Activated naive CD8-positive, alpha-beta T cell treated with anti-CD3 and anti-CD28 coated beads, Interleukin-2, amount 50 U/mL, for 24 hours (primary cell): ENCODE measurements at regions not wholly inside any gene's neighbourhood (a gene's known extent, or its start where the extent isn't known, plus 50 kb on each side); places are given as distances from the start of the nearest gene placed in this dataset.

Experiments used
- ATAC-seq: fragments of 150-1000 bp; cut with Tn5 transposase; one replicate; pipeline ENCODE4 v1.10.0; 2021
- DNase-seq: peaks from one replicate; pipeline ENCODE4 v3.0.0; 2021
- H3K27ac Mint-ChIP-seq: one replicate; pipeline ENCODE4 v1.8.0; 2021; ENCODE audit warnings: mild to moderate bottlenecking, mixed read lengths
- H3K27me3 Mint-ChIP-seq: one replicate; pipeline ENCODE4 v1.8.0; 2021; ENCODE audit warnings: mixed read lengths
- H3K36me3 Mint-ChIP-seq: one replicate; pipeline ENCODE4 v1.8.0; 2021; ENCODE audit warnings: low read depth, mixed read lengths
- H3K4me1 Mint-ChIP-seq: one replicate; pipeline ENCODE4 v1.8.0; 2021; ENCODE audit warnings: mixed read lengths
- H3K4me3 Mint-ChIP-seq: one replicate; pipeline ENCODE4 v1.8.0; 2021; ENCODE audit warnings: mild to moderate bottlenecking, moderate library complexity, mixed read lengths
- H3K9me3 Mint-ChIP-seq: one replicate; pipeline ENCODE4 v1.8.0; 2021; ENCODE audit warnings: mixed read lengths

DNA sequence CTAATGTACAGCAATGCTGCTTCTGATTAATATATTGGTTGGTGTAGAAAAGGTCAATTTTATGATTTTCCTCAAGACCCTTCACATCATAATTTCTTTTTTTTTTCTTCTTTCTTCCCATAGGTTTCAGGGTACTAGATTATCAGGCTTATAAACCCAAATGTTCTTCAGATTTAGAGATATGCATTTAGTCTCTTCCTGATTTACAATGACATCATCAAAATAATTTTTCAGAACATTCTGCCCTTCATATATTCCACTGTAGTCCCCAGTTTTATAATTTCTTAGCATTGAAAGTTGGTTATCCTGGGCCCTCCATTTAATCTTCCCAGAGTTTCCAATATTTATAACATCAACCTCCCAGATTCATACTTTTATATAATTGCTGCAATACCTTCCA lies 226.7 kb upstream of the LRFN5 start:
- Mint-ChIP-seq H3K4me3 (no peak overlapping the region), H3K4me1 (no peaks in the 10 kb centered on the region), H3K27me3 (no peaks in the 10 kb centered on the region), H3K9me3 (peaks cover 3% of the 10 kb centered on the region), H3K36me3 (no peaks in the 10 kb centered on the region), H3K27ac (no peak overlapping the region)
- DNase-seq: no peak
- ATAC-seq: no peak

DNA sequence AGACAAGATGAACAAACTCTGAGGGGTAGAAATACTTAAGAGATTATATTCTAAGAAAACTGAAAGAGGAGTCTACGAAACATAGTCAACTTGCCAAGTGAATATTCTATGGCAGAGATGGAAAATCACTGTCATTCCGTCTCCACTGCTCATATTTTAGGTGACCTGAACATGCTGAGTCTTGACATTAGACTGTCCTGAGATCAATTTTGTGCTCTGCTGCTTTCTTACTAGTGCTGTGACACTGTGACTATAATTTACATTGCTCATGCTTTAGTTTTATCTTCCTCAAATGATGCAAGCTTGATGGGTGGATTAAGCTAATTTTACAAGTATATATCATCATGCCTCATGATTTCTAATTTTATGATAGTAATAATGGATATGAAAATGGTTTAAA lies 228.2 kb upstream of the LRFN5 start:
- no peak for ATAC-seq
- H3K4me1 Mint-ChIP-seq: no peaks in the 10 kb centered on the region

DNA sequence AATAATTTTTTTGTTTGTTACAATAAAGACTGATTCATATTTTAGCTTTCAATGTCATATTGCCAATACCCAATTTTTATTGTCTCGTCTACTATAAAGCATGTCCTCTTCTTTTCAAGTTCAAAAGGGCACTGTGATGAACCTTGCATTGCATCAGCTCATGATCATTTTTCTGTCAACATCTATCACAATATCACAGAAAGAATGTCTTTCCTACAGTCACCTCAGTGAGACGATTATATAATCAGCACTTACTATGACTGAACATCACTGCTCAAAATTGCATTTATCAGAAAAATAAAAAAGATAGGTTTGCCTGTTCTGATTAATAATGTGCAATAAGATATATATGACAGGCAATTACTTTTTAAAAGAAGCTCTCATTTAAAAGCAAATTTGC lies 228.7 kb upstream of the LRFN5 start:
- DNase-seq: no peak
- ATAC-seq: no peak
- Mint-ChIP-seq H3K9me3 (peaks cover 7% of the 10 kb centered on the region), H3K27me3 (no peaks in the 10 kb centered on the region), H3K4me3 (no peak overlapping the region), H3K36me3 (no peaks in the 10 kb centered on the region), H3K4me1 (no peaks in the 10 kb centered on the region), H3K27ac (no peak overlapping the region)

More for the DNA sequence above, 228.2 kb upstream of the LRFN5 start:
- no peaks in the 10 kb centered on the region for H3K36me3 Mint-ChIP-seq
- no peak overlapping the region for H3K4me3 Mint-ChIP-seq
- H3K27me3 Mint-ChIP-seq: no peaks in the 10 kb centered on the region
- H3K27ac Mint-ChIP-seq: no peak overlapping the region
- no peak for DNase-seq
- peaks cover 7% of the 10 kb centered on the region for H3K9me3 Mint-ChIP-seq

DNA sequence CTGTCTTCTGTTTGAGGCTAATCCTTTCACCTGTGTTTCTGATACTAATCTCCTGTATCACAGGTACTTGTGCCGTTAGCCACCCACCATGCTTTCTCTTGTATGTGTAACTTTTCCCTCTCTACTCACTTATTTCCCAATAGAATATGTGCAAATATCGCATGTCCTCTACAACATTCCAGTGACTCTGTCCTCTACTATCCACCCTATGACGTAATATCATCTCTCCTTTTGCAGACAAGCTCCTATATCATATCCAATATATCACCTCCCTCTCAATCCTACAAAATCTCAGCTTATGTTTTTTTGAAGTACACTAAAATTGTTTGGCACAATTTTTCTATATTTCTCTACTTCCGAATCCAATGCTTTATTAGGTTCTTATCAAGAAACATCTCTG lies 232.6 kb upstream of the LRFN5 start:
- peaks cover 7% of the 10 kb centered on the region for H3K9me3 Mint-ChIP-seq
- H3K27ac Mint-ChIP-seq: no peak overlapping the region
- no peaks in the 10 kb centered on the region for H3K27me3 Mint-ChIP-seq
- H3K4me1 Mint-ChIP-seq: no peaks in the 10 kb centered on the region
- no peaks in the 10 kb centered on the region for H3K36me3 Mint-ChIP-seq
- no peak for DNase-seq
- H3K4me3 Mint-ChIP-seq: no peak overlapping the region
- no peak for ATAC-seq

DNA sequence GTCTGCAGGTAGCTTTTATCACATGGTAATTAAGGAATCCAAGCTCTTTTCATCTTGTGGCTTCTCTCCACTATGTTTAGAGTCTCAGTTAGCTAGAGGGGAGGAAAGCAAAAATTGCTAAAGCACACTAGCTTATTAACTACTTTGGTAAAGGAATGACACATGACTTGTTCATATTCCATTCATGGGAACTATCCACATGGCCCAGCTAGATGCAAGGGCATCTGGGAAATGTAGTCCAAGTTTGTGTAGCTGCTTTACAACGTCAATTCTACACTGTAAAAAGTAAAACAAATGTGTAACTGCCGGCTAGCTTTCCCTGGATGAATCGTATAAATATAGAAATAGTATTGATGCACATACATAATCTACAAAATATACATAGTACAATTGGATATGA lies 244.5 kb upstream of the LRFN5 start:
- Mint-ChIP-seq H3K27ac (no peak overlapping the region), H3K27me3 (no peaks in the 10 kb centered on the region), H3K4me1 (no peaks in the 10 kb centered on the region), H3K4me3 (no peak overlapping the region), H3K36me3 (no peaks in the 10 kb centered on the region), H3K9me3 (peaks cover 12% of the 10 kb centered on the region)
- DNase-seq (no peak), ATAC-seq (no peak)

DNA sequence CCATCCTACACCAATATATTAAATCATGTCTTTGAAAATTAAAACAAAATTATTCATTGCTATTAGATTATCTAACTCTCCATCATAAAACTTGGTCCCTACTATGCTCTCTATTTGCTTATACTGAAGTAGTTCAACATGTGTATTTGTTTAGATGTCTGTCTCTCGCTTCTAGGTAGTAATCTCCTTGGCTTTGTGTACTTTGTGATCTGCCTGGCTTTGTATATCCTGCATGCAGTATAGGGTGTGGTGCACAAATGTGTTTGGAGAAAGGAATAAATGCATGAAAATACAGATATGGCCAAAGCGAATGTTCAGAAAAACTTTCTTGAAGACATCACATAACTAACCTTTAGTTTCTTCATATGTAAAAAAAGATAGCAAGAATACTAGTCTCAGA lies 246.6 kb upstream of the LRFN5 start:
- H3K36me3 Mint-ChIP-seq: no peaks in the 10 kb centered on the region
- DNase-seq (no peak), ATAC-seq (no peak)
- H3K4me3 Mint-ChIP-seq: no peak overlapping the region
- H3K9me3 Mint-ChIP-seq: peaks cover 12% of the 10 kb centered on the region
- no peak overlapping the region for H3K27ac Mint-ChIP-seq
- H3K4me1 Mint-ChIP-seq: no peaks in the 10 kb centered on the region
- no peaks in the 10 kb centered on the region for H3K27me3 Mint-ChIP-seq

DNA sequence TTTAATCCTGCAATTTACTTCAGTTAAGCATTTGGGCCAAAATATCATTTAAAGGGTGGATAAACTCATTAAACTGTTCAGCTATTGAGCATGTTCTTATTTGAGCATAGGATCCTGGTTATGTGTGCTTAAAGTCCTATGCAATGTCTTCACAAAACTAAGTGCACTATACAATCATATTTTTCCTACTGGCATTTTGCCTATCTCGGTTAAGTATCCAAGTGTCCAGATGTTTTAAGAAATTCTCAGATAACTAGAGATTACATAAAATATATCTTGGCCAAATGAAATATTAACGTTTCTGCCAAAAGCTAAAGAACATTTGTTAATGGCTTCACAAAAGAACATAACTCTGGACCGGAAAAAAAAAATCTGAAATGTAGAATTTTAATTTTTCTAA lies 250.8 kb upstream of the LRFN5 start:
- peaks cover 10% of the 10 kb centered on the region for H3K9me3 Mint-ChIP-seq
- no peak overlapping the region for H3K27ac Mint-ChIP-seq
- no peak overlapping the region for H3K4me3 Mint-ChIP-seq
- no peaks in the 10 kb centered on the region for H3K4me1 Mint-ChIP-seq
- H3K36me3 Mint-ChIP-seq: no peaks in the 10 kb centered on the region
- DNase-seq (no peak), ATAC-seq (no peak)
- no peaks in the 10 kb centered on the region for H3K27me3 Mint-ChIP-seq

DNA sequence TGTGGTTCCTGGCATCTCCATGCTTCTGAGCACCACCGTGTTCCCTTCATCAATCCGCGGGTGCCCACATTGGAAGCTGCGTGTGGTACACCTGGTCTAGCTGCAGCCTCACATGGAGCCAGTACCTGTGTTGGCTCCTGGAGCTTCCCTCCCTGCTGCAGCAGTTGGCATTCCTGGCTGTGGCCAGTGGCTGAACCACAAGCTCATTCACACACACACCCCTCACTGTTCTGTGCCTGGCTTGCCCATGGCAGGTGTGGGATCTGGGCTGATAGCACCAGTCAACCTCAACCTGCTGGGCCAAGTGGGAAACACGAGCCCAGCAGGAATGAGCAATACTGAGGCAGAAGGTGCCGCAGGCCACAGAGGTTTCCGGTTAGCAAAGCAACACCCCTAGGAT lies 256.2 kb upstream of the LRFN5 start:
- Mint-ChIP-seq H3K4me1 (no peaks in the 10 kb centered on the region), H3K27me3 (no peaks in the 10 kb centered on the region), H3K27ac (no peak overlapping the region), H3K4me3 (no peak overlapping the region), H3K9me3 (peaks cover 6% of the 10 kb centered on the region), H3K36me3 (no peaks in the 10 kb centered on the region)
- no peak for DNase-seq
- ATAC-seq: no peak

DNA sequence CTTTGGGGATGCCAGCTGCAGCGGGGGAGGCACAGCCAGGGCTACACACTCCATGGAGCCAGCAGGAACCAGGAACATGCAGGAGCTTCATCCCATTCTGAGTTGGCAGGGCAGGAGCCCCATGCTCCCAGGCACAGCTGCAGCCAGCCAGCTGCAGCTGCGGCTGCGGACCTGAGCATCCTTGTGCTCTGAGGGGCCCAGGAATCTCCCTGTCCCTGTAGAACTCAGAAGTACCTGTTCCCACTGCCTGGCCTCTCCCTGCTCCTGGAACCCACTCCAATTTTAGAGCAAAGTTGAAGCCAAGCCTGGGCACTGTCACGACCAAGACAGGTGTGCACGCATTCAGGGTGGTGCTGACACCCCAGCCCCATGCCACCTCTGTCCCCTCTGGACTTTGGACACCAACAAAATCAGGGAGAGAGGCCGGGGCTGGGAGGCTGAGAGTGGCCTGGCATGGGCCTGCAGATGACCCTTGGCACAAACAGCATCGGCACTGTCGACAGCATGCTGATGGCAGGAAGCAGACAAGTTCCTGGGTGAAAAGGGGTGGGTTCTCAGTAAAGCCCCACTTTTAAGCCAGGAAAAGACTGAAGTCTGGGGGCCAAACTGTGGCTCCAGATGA lies 257.3 kb upstream of the LRFN5 start:
- Mint-ChIP-seq H3K27ac (no peak overlapping the region), H3K9me3 (peaks cover 6% of the 10 kb centered on the region), H3K36me3 (no peaks in the 10 kb centered on the region), H3K4me3 (no peak overlapping the region), H3K27me3 (no peaks in the 10 kb centered on the region), H3K4me1 (no peaks in the 10 kb centered on the region)
- ATAC-seq (no peak), DNase-seq (no peak)

DNA sequence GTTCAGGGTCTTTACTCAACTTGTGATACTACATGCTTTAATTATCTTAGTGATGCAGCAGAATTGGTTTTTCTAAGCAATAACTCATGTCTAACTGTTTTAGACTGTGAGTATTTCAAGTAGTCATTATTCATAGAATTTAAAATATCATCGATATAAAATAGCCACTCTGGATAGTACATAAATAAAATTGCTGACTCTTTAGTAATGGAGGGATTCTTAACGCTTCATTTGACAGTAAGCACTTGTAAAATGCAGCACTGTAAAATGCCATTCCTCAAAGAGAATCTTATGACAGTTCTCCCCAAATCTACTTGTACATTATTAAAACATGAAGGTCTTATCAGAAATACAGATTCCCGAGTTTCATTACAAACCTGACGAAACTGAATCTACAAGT lies 262.8 kb upstream of the LRFN5 start:
- DNase-seq (no peak), ATAC-seq (no peak)
- Mint-ChIP-seq H3K27ac (no peak overlapping the region), H3K4me1 (no peaks in the 10 kb centered on the region), H3K36me3 (no peaks in the 10 kb centered on the region), H3K9me3 (peaks cover 9% of the 10 kb centered on the region), H3K27me3 (no peaks in the 10 kb centered on the region), H3K4me3 (no peak overlapping the region)

DNA sequence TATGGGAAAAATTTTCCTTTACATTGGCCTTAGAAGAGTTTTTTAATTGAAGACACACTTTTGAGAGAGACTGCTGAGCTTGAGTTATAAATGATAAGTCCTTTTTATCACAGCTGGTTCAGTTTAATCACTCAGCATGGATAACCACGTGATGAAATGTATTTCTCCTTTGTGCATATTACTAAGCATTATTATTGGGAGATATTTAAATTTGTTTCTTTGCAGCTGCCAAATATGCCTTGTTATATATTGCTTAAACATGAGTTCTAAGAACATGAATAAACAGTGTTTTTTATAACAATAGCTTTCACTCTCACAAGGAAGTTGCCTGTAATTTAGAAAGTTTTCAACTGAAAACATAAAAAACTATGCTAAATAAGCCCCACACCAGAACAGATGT lies 293.5 kb upstream of the LRFN5 start:
- DNase-seq: no peak
- H3K27ac Mint-ChIP-seq: no peak overlapping the region
- H3K4me1 Mint-ChIP-seq: no peaks in the 10 kb centered on the region
- H3K4me3 Mint-ChIP-seq: no peak overlapping the region
- H3K36me3 Mint-ChIP-seq: no peaks in the 10 kb centered on the region
- H3K9me3 Mint-ChIP-seq: peaks cover 6% of the 10 kb centered on the region
- no peak for ATAC-seq
- H3K27me3 Mint-ChIP-seq: no peaks in the 10 kb centered on the region

DNA sequence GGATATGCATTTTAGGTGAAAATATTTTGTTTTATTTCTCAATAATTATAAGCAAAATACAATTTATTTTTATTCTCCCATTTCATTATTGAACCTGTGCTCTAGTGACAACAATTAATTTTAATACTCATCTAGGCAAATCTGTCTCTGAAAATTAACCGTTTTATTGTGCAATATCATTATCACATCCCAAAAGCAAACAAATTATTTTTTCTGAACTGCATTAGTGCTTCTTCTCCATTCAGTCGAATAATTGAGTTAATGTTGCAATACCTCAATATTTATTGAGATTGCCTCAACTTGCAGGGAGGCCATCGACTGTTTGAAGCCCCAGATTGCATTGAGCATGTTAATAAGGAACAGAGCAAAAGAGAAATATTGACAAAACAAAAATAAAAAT lies 303.2 kb upstream of the LRFN5 start:
- Mint-ChIP-seq H3K4me1 (no peaks in the 10 kb centered on the region), H3K27ac (no peak overlapping the region), H3K9me3 (no peaks in the 10 kb centered on the region), H3K27me3 (no peaks in the 10 kb centered on the region), H3K36me3 (no peaks in the 10 kb centered on the region), H3K4me3 (no peak overlapping the region)
- DNase-seq (no peak), ATAC-seq (no peak)

DNA sequence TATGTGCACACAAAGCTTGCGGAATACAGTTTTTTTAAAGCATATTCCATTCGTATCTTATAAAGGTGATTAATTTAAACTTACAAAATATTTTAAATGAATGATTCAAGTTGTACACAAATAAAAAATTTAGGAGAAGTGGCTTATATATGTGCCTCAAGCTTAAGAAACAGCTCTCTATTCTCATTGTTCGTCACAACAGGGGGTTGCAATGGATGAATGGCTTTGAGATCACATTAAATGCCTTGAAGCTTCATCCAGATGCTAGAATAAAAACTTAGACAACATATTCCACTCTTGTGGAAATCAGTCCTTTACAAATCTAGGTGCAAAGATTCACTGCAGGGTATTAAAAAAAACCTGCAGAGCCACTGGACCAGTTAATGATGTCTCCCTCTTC lies 303.9 kb upstream of the LRFN5 start:
- H3K4me3 Mint-ChIP-seq: no peak overlapping the region
- no peaks in the 10 kb centered on the region for H3K36me3 Mint-ChIP-seq
- DNase-seq: no peak
- no peak overlapping the region for H3K27ac Mint-ChIP-seq
- no peak for ATAC-seq
- no peaks in the 10 kb centered on the region for H3K27me3 Mint-ChIP-seq
- no peaks in the 10 kb centered on the region for H3K9me3 Mint-ChIP-seq
- no peaks in the 10 kb centered on the region for H3K4me1 Mint-ChIP-seq

DNA sequence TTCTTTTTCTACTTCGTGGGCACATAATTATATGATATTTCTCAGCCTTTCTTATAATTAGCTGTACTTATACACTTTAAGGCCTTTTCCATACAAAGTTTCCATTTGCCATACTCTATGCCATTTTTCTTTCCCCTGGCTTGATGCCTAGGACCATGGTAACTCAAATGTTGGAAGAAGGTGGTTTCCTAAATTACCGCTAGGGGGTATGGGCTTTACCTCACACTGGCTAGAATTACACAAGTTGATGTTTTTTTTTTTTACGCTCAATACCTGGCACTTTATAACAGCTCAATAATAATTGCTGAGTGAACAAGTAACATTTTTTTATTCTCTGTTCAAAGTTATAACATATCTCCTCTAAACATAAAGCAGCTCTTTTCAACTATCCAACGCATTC lies 306.8 kb upstream of the LRFN5 start:
- no peaks in the 10 kb centered on the region for H3K9me3 Mint-ChIP-seq
- DNase-seq: no peak
- no peaks in the 10 kb centered on the region for H3K4me1 Mint-ChIP-seq
- H3K27ac Mint-ChIP-seq: no peak overlapping the region
- ATAC-seq: no peak
- H3K4me3 Mint-ChIP-seq: no peak overlapping the region
- H3K27me3 Mint-ChIP-seq: no peaks in the 10 kb centered on the region
- no peaks in the 10 kb centered on the region for H3K36me3 Mint-ChIP-seq

DNA sequence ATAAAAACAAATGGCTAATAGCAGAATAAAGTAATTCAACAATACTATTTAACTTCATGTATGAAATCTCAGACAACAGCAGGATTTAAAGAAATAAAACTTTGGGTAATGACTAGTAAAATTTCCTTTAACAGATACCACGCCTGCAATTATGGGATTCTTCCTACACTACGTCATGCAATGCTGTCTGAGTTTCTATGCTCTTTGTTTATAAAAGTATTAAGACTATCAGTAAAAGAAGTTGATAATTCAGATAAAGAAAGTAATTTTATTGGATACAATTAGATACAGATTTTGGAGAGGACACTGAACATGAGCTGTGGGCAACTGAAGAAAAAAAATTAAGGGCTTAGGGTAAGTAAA lies 308.4 kb upstream of the LRFN5 start:
- ATAC-seq: no peak
- Mint-ChIP-seq H3K27ac (no peak overlapping the region), H3K9me3 (no peaks in the 10 kb centered on the region), H3K36me3 (no peaks in the 10 kb centered on the region), H3K27me3 (no peaks in the 10 kb centered on the region), H3K4me3 (no peak overlapping the region), H3K4me1 (no peaks in the 10 kb centered on the region)
- no peak for DNase-seq

DNA sequence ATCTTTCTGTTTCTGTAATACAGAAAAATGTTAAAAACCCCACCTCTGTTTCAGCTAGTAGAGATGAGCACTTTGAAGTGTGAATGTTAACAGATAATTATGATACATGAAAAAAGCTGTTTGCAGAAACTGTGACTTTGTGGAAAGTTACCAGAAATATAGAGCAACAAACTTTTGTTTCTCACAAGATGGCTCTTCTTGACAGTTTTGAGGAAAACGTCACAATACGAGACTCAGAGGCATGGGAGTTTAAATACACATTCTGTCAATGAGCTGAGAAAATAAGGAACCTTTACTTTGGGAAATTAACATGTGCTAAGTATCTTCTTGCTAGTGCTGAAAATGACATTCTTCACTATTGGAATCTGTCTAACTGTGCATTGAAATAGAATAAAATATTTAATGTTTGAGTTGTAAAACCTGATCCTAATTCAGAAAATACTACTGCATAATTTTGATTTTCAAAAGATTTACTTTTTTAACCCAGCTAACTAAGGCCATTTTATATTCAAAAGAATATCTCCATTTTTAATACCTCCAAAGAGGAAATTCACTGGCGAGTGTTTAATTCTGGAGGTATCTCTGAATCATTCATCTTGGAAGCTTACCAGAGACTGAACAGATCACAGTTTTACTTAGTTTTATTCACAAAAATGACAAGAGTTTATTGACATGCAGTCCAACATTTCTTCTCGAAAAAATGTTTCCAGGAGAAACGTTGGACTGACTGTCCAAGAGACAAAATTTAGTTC lies 308.9 kb upstream of the LRFN5 start:
- Mint-ChIP-seq H3K9me3 (no peaks in the 10 kb centered on the region), H3K4me1 (no peaks in the 10 kb centered on the region), H3K27ac (no peak overlapping the region), H3K4me3 (no peak overlapping the region), H3K36me3 (no peaks in the 10 kb centered on the region), H3K27me3 (no peaks in the 10 kb centered on the region)
- no peak for DNase-seq
- no peak for ATAC-seq
